Psoas muscle (tissue), 7 donors: ENCODE measurements at regions not wholly inside any gene's neighbourhood (a gene's known extent, or its start where the extent isn't known, plus 50 kb on each side); places are given as distances from the start of the nearest gene placed in this dataset.

Experiments
- ATAC-seq, 4 donors: fragments of 200-7000 bp; cut with Tn5 transposase; one replicate each; pipeline ENCODE4 v1.9.1; 2020; ENCODE audit warnings: moderate library complexity in 3 of 4, mild to moderate bottlenecking in 2 of 4
- DNase-seq, 2 donors: peaks; one replicate each; pipeline ENCODE4 v3.0.0-alpha.2; 2020
- H3K27ac ChIP-seq: fragments of 200-600 bp; one replicate; pipeline ENCODE4 v1.8.0; 2022
- H3K27me3 ChIP-seq, 3 donors: fragments of 200-600 bp in 1 of 3; one replicate each; pipeline versions ENCODE4 v1.6.1 to v1.8.0; 2013 to 2022; ENCODE audit warnings: low read length in 2 of 3, mild to moderate bottlenecking in 2 of 3, moderate library complexity in 1 of 3; ENCODE audit not compliant: insufficient read depth in 3 of 3
- H3K36me3 ChIP-seq, 2 donors: fragments of 200-600 bp in 1 of 2; one replicate each; pipeline versions ENCODE4 v1.6.1 to v1.8.0; 2013 to 2022; ENCODE audit warnings: low read depth in 1 of 2, mild to moderate bottlenecking in 1 of 2, moderate library complexity in 1 of 2; ENCODE audit not compliant: insufficient read depth in 1 of 2
- H3K4me1 ChIP-seq: fragments of 200-600 bp; one replicate; pipeline ENCODE4 v1.8.0; 2022
- H3K4me3 ChIP-seq: fragments of 200-600 bp; one replicate; pipeline ENCODE4 v1.8.0; 2022; ENCODE audit warnings: mild to moderate bottlenecking
- H3K9me3 ChIP-seq: fragments of 200-600 bp; one replicate; pipeline ENCODE4 v1.8.0; 2022
- WGBS, 3 donors: extraction: QIAGEN DNeasy Blood & Tissue Kit; methylation state at CpG; one replicate each; pipeline versions ENCODE4 v1.1.6 to v1.1.7; 2013; 5-methylcytosine and 5-hydroxymethylcytosine counted together
- intact Hi-C, 2 donors: fragments of 100-400 bp; cut with DNase I; formaldehyde crosslinking; loops; one replicate each; pipeline versions ENCODE4 v1.11.0 to v1.14.2; 2022
- TF ChIP-seq, protein P1 (sequence below): fragments of 200-600 bp; IDR thresholded peaks from one replicate; pipeline ENCODE4 v1.8.0; 2022; ENCODE audit warnings: antibody characterized with exemption
- donor health status: healthy with polysubstance abuse.
- donor health status: DM: no; HTN: no; CAD: no; lungs with moderate emphysema.
- donor health status: Bipolar disorder and iron deficiency.
- donor health status: healthy.
- donor health status: DM: yes; HTN: yes; CAD: no.
- donor health status: DM: no; HTN: no; CAD: no.
- donor health status: DM: yes; HTN: yes; CAD: no.

DNA sequence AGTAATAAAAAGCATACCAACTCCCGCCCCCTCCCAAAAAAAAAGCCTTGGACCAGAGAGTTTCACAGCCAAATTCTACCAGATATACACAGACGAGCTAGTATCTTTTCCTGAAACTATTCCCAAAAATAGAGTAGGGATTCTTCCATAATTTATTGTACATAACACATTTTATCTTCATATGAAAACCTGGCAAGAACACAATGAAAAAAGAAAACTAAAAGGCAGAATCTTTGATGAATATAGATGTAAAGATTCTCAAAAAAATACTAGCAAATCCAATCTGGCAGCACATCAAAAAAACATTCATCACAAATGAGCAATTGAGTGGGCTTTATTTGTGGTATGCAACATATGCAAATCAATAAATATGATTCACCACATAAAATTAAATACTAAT lies 798.8 kb downstream of the CDH18 start:
- DNase-seq (no peak), ATAC-seq (no peak)
- H3K27ac ChIP-seq = no peak overlapping the region
- WGBS, 3 donors = 52 to 54% (median 53%) methylated on average over 2 of the region's 2 CpGs
- no peaks in the 10 kb centered on the region for H3K27me3 ChIP-seq
- no peaks in the 10 kb centered on the region for H3K36me3 ChIP-seq
- H3K4me1 ChIP-seq = no peaks in the 10 kb centered on the region
- intact Hi-C loops = no loop called here
- TF ChIP-seq, protein P1, sequence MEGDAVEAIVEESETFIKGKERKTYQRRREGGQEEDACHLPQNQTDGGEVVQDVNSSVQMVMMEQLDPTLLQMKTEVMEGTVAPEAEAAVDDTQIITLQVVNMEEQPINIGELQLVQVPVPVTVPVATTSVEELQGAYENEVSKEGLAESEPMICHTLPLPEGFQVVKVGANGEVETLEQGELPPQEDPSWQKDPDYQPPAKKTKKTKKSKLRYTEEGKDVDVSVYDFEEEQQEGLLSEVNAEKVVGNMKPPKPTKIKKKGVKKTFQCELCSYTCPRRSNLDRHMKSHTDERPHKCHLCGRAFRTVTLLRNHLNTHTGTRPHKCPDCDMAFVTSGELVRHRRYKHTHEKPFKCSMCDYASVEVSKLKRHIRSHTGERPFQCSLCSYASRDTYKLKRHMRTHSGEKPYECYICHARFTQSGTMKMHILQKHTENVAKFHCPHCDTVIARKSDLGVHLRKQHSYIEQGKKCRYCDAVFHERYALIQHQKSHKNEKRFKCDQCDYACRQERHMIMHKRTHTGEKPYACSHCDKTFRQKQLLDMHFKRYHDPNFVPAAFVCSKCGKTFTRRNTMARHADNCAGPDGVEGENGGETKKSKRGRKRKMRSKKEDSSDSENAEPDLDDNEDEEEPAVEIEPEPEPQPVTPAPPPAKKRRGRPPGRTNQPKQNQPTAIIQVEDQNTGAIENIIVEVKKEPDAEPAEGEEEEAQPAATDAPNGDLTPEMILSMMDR = no peak
- H3K4me3 ChIP-seq = no peak overlapping the region
- H3K9me3 ChIP-seq = no peaks in the 10 kb centered on the region

DNA sequence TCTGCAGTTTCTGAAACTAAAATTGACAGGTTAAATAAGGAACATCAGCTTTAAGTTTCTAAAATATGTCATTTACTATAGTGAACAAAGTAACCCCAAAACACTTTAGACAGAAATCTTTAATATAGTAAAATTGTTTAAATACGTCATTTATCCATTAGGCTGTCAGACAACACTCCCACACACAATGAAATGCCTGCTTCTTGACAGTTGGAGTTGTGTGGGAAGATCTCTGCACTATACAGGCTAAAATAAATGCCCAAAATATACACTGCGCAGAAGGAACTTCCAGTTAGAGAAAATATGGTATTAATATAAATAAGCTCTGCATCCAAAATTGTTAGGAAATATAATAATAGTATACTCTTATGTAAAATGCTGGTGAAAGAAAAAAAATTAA lies 794.4 kb downstream of the CDH18 start:
- no peak for DNase-seq

DNA sequence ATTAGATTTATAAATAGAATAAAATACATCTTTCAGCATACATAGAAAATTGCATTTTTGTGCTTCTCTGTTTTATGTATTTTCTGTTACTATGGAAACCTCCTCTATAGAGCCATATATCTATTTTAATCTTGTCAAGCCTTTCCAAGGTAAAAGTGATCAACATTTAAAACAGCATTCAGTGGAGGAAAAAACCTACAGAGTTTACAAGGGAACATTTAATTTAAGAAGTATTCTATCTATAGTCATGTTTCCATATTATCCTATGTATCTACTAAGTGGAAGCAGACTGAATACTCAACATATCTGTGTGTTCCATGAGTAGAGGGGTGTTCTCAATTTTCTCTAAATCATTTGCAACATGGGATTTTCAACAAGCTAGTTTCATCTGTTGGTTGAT lies 791.4 kb downstream of the CDH18 start:
- no peak for DNase-seq
- Histone ChIP-seq H3K27ac (no peak overlapping the region), H3K9me3 (no peaks in the 10 kb centered on the region), H3K36me3 (no peaks in the 10 kb centered on the region), H3K4me1 (no peaks in the 10 kb centered on the region), H3K4me3 (no peak overlapping the region), H3K27me3 (no peaks in the 10 kb centered on the region)
- intact Hi-C loops = no loop called here
- no peak for ATAC-seq
- TF ChIP-seq, protein P1 = no peak

More for the DNA sequence above, 794.4 kb downstream of the CDH18 start:
- TF ChIP-seq, protein P1 = no peak
- WGBS, 3 donors = 88 to 90% (median 89%) methylated on average over 2 of the region's 2 CpGs
- H3K4me3 ChIP-seq = no peak overlapping the region
- ATAC-seq = no peak
- no peaks in the 10 kb centered on the region for H3K4me1 ChIP-seq
- H3K27ac ChIP-seq = no peak overlapping the region
- no peaks in the 10 kb centered on the region for H3K36me3 ChIP-seq
- intact Hi-C loops = no loop called here
- no peaks in the 10 kb centered on the region for H3K9me3 ChIP-seq
- no peaks in the 10 kb centered on the region for H3K27me3 ChIP-seq

DNA sequence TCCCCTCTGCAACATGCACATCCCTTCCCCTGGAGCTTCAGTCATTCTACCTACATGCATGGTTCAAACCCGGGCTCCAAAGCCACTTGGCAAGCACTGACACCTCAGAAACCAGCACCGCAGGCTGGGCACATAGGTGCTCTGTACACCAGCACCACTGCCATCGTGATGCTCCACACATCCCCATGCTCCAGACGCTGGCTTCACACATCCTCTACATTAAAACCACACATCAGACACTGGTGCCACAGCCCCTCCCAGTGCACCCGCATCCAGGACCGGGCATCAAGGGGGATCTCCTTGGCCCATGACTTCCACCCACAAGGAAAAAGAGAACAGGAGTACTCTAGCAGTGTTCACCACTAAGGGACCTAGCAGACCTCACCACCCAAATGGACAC lies 787.7 kb downstream of the CDH18 start:
- Histone ChIP-seq H3K27ac (no peak overlapping the region), H3K9me3 (no peaks in the 10 kb centered on the region), H3K36me3 (no peaks in the 10 kb centered on the region), H3K4me3 (no peak overlapping the region), H3K27me3 (no peaks in the 10 kb centered on the region), H3K4me1 (no peaks in the 10 kb centered on the region)
- DNase-seq = no peak
- intact Hi-C loops = no loop called here
- 90 to 92% (median 90%) methylated on average over 6 of the region's 6 CpGs for WGBS, 3 donors
- TF ChIP-seq, protein P1 = no peak
- no peak for ATAC-seq

DNA sequence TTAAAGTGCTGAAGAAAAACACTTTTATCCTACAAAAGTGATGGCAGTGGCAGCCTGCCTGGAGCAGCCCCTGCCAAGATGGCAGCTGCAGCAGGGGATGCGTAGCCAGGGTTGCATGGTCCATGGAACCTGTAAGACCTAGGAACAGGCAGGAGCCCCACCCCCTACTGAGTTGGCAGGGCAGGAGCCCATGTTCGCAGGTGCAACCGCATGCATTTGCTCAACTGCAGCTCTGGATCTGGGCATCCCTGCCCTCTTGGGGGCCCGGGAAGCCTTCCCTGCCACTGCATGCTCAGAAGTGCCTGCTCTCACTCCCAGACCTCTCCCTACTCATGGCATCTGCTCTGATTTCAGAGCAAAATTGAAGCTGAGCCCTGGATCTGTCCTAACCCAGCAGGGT lies 779.6 kb downstream of the CDH18 start:
- Histone ChIP-seq H3K36me3 (no peaks in the 10 kb centered on the region), H3K4me3 (no peak overlapping the region), H3K4me1 (no peaks in the 10 kb centered on the region), H3K27me3 (no peaks in the 10 kb centered on the region), H3K9me3 (peaks cover 6% of the 10 kb centered on the region), H3K27ac (no peak overlapping the region)
- no peak for DNase-seq
- no peak for ATAC-seq
- TF ChIP-seq, protein P1 = no peak
- intact Hi-C loops = no loop called here
- 72 to 82% (median 80%) methylated on average over 4 of the region's 4 CpGs for WGBS, 3 donors
